HG03045 (cell line): ENCODE measurements at regions not wholly inside any gene's neighbourhood (a gene's known extent, or its start where the extent isn't known, plus 50 kb on each side); places are given as distances from the start of the nearest gene placed in this dataset.

Experiments
- ATAC-seq: cut with Tn5 transposase; IDR thresholded peaks from one replicate; pipeline ENCODE4 v1.9.1; 2021; ENCODE audit warnings: mild to moderate bottlenecking, moderate library complexity; ENCODE audit not compliant: unreplicated experiment

GRCh38 chr4:137692205-137692604, 159.9 kb upstream of the PCDH18 start:
- ATAC-seq, result no peak

- ATAC-seq, result no peak
Observed at GRCh38 chr4:137688651-137689050, 156.4 kb upstream of the PCDH18 start.

GRCh38 chr4:137685357-137685756, 153.1 kb upstream of the PCDH18 start:
- ATAC-seq, result no peak

- no peak for ATAC-seq
Observed at GRCh38 chr4:137681081-137681480, 148.8 kb upstream of the PCDH18 start.

DNA sequence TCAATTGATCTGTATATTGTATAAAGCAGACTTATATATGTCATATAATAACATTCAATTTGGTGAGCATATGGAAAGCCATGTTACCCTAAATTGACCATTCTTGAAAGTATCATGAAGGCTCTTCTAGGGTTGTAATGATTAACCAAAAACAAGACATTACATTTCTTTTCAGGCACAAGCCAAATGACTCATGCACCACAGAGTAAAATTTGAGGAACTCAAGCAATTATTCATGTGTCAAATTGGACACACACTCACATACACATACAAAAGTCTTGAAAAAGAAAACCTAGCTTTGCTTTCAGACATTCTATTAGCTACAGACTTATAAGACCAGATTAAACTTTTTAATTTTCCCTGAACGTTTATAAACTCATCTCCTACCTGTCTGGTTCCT, 146.5 kb upstream of the PCDH18 start:
- ATAC-seq, result no peak

- no peak for ATAC-seq
Observed at GRCh38 chr4:137677863-137678262, 145.6 kb upstream of the PCDH18 start.

GRCh38 chr4:137676357-137676998, 144.2 kb upstream of the PCDH18 start:
- no peak for ATAC-seq

GRCh38 chr4:137674066-137674465, 141.8 kb upstream of the PCDH18 start:
- no peak for ATAC-seq

- ATAC-seq, result no peak
Observed at GRCh38 chr4:137668885-137669545, 136.7 kb upstream of the PCDH18 start.

DNA sequence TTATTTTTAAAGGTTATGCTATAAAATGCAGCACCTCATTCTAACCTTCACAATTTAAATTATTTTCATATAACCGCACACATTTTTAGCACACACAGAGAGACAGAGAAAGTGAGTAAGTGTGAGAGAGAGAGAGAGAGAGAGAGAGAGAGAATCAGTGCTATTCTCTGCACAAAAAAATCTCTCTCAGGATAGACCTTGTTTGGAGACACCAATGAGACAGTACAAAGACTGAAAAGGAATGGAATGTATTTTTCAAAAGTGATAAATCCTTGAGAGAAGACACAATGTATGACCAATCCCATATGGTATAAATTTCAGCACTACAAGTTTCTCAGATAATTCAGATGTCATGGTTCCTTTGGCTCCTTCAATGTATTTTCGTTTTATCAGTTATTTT, 132.1 kb upstream of the PCDH18 start:
- no peak for ATAC-seq

DNA sequence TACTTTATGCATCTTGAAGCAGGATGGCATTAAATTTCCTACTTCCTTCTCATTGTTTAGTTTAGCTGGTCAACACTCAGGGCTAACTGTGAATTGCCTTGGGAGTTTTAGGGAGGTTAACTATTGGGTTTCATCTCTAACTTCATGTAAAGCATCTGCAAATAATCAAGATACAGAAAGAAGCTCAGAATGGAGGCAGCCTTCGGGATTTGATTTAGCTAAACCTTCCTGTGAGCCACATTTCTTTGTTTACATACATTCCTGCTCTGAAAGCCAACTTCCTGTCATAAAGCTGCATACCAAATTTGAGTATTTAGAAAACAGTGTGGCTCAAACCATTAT, 131.7 kb upstream of the PCDH18 start:
- ATAC-seq, result no peak

GRCh38 chr4:137663251-137664045, 131.2 kb upstream of the PCDH18 start:
- no peak for ATAC-seq

GRCh38 chr4:137661693-137662092, 129.4 kb upstream of the PCDH18 start:
- ATAC-seq, result no peak

DNA sequence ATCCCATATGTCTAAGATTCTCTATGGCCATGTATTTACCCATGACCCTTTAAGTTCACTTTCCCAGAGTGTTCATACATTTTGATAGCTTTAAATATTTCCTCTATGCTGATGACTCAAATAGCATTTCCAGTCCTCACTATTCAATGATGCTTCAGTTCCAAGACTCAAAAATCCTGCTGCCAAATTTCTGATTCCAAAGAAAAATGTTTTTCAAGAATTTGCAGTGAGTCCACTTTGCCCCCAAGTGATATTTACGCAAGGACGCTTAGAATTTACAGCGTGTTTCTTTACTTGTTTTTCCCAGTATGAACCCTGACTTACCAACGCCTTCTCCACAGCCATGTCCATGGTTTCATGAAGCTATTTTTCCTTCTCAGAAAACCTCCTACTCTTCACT, 127.9 kb upstream of the PCDH18 start:
- ATAC-seq, result no peak

DNA sequence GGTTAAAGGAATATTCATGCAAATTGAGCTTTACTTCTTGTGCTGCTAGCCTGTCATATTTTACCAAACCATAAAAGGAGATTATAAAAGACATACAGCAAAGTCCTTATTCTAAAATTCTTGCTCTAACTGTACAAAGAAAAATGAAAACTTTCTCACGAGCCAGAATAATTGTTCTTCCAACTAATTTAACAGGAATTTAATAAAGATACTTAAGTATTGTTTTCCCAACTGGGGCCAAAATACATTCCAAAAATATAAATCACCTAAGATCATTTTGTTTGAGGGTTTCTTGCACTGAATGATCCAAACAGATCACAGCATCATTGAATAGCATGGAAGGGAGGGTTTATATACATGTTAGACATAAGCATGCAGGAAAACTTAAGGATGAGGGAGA, 127.1 kb upstream of the PCDH18 start:
- ATAC-seq, result no peak

GRCh38 chr4:137656661-137657060, 124.4 kb upstream of the PCDH18 start:
- no peak for ATAC-seq

DNA sequence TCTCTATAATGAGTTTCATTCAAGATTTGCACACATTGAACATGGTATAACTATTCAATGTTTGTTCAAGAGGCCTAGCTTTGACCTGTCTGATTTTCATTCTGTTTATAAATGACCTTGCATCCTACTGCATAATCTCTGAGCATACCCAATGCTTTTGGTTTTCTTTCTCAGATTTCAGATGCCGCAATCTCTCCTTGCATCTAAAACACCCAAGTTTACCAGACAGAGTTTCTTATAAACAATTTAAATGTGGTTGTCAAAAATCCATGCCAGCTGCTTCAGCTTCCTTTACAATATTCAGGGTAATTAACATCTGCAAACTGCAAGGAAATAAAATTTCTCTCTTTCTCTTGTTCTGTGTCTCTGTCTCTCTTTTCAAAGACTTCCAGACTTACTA, 123.0 kb upstream of the PCDH18 start:
- ATAC-seq, result no peak

DNA sequence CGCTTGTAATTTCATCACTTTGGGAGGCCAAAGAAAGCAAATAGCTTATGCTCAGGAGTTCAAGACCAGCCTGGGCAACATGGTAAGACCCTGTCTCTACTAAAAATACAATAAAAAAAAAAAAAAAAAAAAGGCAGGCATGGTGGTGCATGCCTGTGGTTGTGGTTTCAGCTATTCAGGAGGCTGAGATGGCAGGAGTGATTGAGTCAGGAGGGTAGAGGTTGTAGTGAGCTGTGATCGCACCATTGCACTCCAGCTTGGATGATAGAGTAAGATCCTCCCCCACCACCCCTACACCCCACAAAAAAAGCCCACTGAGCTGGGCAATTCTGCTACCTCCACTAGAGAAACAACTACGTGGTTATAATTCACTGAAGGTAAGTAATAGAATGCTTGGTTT, 118.8 kb upstream of the PCDH18 start:
- ATAC-seq, result no peak

DNA sequence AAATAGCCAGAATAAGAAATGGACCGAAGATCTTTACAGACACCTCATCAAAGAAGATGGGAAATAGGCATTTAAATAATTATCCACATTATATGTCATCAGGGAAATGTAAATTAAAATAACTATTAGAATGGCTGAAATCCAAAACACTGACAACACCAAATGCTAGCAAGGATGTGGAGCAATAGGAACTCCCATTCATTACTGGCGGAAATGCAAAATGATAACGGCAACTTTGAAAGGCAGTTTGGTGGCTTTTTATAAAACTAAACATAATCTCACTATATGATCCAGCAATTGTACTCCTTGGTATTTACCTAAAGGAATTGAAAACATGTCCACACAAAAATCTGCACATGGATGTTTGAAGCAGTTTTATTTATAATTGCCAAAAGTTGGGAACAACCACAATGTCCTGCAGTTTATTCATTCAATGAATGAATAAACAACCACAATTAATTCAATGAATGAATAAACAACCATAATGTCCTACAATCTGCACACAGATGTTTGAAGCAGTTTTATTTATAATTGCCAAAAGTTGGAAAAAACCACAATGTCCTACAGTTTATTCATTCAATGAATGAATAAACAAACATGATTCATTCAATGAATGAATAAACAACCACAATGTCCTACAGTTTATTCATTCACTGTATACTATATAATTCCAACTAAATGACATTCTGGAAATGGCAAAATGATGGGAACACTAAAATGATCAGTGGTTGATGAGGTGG, 117.6 kb upstream of the PCDH18 start:
- ATAC-seq, result no peak

- ATAC-seq, result no peak
Observed at GRCh38 chr4:137648531-137648930, 116.2 kb upstream of the PCDH18 start.

DNA sequence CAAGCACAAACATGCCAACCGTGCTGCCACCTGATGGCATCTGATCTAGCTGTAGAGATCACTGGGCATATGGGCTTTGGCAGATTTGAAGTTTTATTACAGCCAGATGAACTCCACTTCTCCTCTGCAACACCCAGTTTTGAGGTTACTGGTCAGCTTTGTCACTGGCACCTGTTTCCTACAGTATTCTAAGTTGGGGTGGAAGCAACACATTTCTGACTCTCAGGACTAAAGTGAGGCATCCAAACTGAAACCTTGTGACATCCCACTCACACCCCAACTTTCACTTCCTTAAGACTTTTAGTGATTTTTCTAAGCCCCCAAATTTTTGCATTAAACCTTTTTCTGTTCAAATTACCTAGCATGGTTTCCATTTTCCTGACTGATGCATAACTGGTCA, 115.1 kb upstream of the PCDH18 start:
- ATAC-seq, result peak; percentile 87

- no peak for ATAC-seq
Observed at GRCh38 chr4:137644201-137644600, 111.9 kb upstream of the PCDH18 start.
